Neural progenitor cell (in vitro differentiated cells): ENCODE measurements at regions not wholly inside any gene's neighbourhood (a gene's known extent, or its start where the extent isn't known, plus 50 kb on each side); places are given as distances from the start of the nearest gene placed in this dataset.

Experiments
- EZH2 ChIP-seq: fragments of 200-600 bp; sonication (generic); IDR thresholded peaks from 2 replicates; pipeline ENCODE4 v1.6.1; 2017; ENCODE audit warnings: antibody characterized with exemption, mild to moderate bottlenecking, moderate library complexity
- TF ChIP-seq, protein P1 (sequence below): fragments of 200-600 bp; sonication (generic); IDR thresholded peaks from 2 replicates; pipeline ENCODE4 v1.5.1; 2017; ENCODE audit warnings: antibody characterized with exemption, mild to moderate bottlenecking

DNA sequence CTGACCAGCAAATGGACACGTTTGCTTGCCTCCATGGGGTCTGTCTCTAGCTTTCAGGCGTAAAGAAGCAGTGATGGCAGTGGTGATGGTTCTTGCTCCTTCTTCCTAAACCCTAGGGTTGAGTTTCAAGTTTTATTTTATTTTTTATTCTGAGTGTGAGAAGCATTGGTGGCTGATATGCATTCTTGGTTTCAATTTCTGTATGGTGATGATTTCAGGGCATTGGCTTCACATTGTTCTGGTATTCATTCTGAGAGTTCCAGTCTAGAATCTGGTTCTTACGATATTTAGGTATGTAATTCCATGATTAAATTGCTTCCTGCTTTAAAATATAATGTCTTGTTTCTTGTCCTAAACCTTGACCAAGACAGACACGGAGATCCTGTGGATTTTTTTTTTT is 444.5 kb upstream of the IMPG1 start:
- TF ChIP-seq EZH2: no peak
- TF ChIP-seq, protein P1, sequence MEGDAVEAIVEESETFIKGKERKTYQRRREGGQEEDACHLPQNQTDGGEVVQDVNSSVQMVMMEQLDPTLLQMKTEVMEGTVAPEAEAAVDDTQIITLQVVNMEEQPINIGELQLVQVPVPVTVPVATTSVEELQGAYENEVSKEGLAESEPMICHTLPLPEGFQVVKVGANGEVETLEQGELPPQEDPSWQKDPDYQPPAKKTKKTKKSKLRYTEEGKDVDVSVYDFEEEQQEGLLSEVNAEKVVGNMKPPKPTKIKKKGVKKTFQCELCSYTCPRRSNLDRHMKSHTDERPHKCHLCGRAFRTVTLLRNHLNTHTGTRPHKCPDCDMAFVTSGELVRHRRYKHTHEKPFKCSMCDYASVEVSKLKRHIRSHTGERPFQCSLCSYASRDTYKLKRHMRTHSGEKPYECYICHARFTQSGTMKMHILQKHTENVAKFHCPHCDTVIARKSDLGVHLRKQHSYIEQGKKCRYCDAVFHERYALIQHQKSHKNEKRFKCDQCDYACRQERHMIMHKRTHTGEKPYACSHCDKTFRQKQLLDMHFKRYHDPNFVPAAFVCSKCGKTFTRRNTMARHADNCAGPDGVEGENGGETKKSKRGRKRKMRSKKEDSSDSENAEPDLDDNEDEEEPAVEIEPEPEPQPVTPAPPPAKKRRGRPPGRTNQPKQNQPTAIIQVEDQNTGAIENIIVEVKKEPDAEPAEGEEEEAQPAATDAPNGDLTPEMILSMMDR: no peak
